ENCODE measurements at regions not wholly inside any gene's neighbourhood (a gene's known extent, or its start where the extent isn't known, plus 50 kb on each side); places are given as distances from the start of the nearest gene placed in this dataset.
A peak's percentile ranks its signal among the peaks of the same experiment; 100 is the strongest.

- Histone ChIP-seq H3K36me3 (no peaks in the 10 kb centered on the region), H3K27ac (no peak overlapping the region), H3K9me3 (peaks cover 0 to 12% (median 0%) of the 10 kb centered on the region in 4 donors), H3K27me3 (no peaks in the 10 kb centered on the region), H3K4me3 (no peak overlapping the region), H3K4me1 (no peaks in the 10 kb centered on the region)
- TF ChIP-seq EP300 (IDR thresholded peaks at IDR 0.05), result no peak
- TF ChIP-seq POLR2AphosphoS5 (IDR thresholded peaks at IDR 0.05), result no peak
- TF ChIP-seq POLR2A (IDR thresholded peaks at IDR 0.05), result no peak
- no peak for TF ChIP-seq CTCF (IDR thresholded peaks at IDR 0.05)
- intact Hi-C loops (cut with DNase I; ENCODE audit: low total_unique reads), result no loop called here
- WGBS, 5 donors, result 63 to 87% (median 78%) methylated on average over 3 of the region's 3 CpGs
- no peak for DNase-seq
These were observed 573.6 kb downstream of the PPP4R3C start for GRCh38 chrX:26889574-26889973.

- TF ChIP-seq EP300 (IDR thresholded peaks at IDR 0.05) (no peak), POLR2A (IDR thresholded peaks at IDR 0.05) (no peak), CTCF (IDR thresholded peaks at IDR 0.05) (no peak), POLR2AphosphoS5 (IDR thresholded peaks at IDR 0.05) (no peak)
- Histone ChIP-seq H3K27ac (no peak overlapping the region), H3K27me3 (no peaks in the 10 kb centered on the region), H3K36me3 (no peaks in the 10 kb centered on the region), H3K4me1 (no peaks in the 10 kb centered on the region), H3K4me3 (no peak overlapping the region), H3K9me3 (peaks cover 0 to 5% (median 0%) of the 10 kb centered on the region in 4 donors)
- intact Hi-C loops (cut with DNase I; ENCODE audit: low total_unique reads), result no loop called here
- 81 to 97% (median 92%) methylated on average over 7 to 29 of the region's 29 CpGs for WGBS, 5 donors
- DNase-seq, result no peak
These were observed 589.4 kb downstream of the PPP4R3C start for GRCh38 chrX:26873736-26874135.

GRCh38 chrX:26871967-26872366 lies 591.2 kb downstream of the PPP4R3C start:
- no peak overlapping the region for H3K4me3 ChIP-seq
- TF ChIP-seq POLR2A (IDR thresholded peaks at IDR 0.05), result no peak
- no peak for TF ChIP-seq CTCF (IDR thresholded peaks at IDR 0.05)
- no peak for TF ChIP-seq POLR2AphosphoS5 (IDR thresholded peaks at IDR 0.05)
- TF ChIP-seq EP300 (IDR thresholded peaks at IDR 0.05), result no peak
- WGBS, 5 donors, result 67 to 100% (median 87%) methylated on average over 1 of the region's 1 CpG
- H3K36me3 ChIP-seq, result no peaks in the 10 kb centered on the region
- intact Hi-C loops (cut with DNase I; ENCODE audit: low total_unique reads), result no loop called here
- H3K9me3 ChIP-seq, result peaks cover 0 to 5% (median 0%) of the 10 kb centered on the region in 4 donors
- H3K4me1 ChIP-seq, result no peaks in the 10 kb centered on the region
- H3K27me3 ChIP-seq, result no peaks in the 10 kb centered on the region
- no peak overlapping the region for H3K27ac ChIP-seq
- no peak for DNase-seq

- WGBS, 5 donors, result 0 to 3% (median 0%) methylated on average over 1 of the region's 1 CpG
- Histone ChIP-seq H3K9me3 (no peaks in the 10 kb centered on the region), H3K36me3 (no peaks in the 10 kb centered on the region), H3K27me3 (no peaks in the 10 kb centered on the region), H3K4me3 (no peak overlapping the region), H3K4me1 (no peaks in the 10 kb centered on the region), H3K27ac (no peak overlapping the region)
- DNase-seq, result peak in 1 of 2 donors; percentile 1
- no peak for TF ChIP-seq CTCF (IDR thresholded peaks at IDR 0.05)
- TF ChIP-seq EP300 (IDR thresholded peaks at IDR 0.05), result no peak
- TF ChIP-seq POLR2AphosphoS5 (IDR thresholded peaks at IDR 0.05), result no peak
- TF ChIP-seq POLR2A (IDR thresholded peaks at IDR 0.05), result no peak
- intact Hi-C loops (cut with DNase I; ENCODE audit: low total_unique reads), result no loop called here
These were observed 611.2 kb downstream of the PPP4R3C start for GRCh38 chrX:26851981-26852380.
